SU-DHL-6 (cell line): ENCODE measurements at regions not wholly inside any gene's neighbourhood (a gene's known extent, or its start where the extent isn't known, plus 50 kb on each side); places are given as distances from the start of the nearest gene placed in this dataset.

Experiments used
- H2AFZ ChIP-seq: fragments of 200-600 bp; sonication (generic); 2 replicates; pipeline ENCODE4 v1.6.1; 2014; ENCODE audit warnings: low read depth, mild to moderate bottlenecking, moderate library complexity, mixed read lengths, antibody characterized with exemption, low read length; ENCODE audit not compliant: severe bottlenecking
- H3F3A ChIP-seq: fragments of 200-600 bp; shearing (Covaris generic); 2 replicates; pipeline ENCODE4 v1.6.0; 2016; ENCODE audit warnings: antibody characterized with exemption, mild to moderate bottlenecking; ENCODE audit not compliant: insufficient read depth
- H3K27ac ChIP-seq: fragments of 200-600 bp; sonication (generic); 2 replicates; pipeline ENCODE4 v1.5.1; 2016; ENCODE audit warnings: low read depth, mild to moderate bottlenecking, low read length, moderate library complexity, mixed read lengths
- H3K27me3 ChIP-seq: fragments of 200-600 bp; sonication (generic), shearing (Covaris generic); 2 replicates; pipeline ENCODE4 v1.6.0; 2014; ENCODE audit warnings: mild to moderate bottlenecking, low read length
- H3K36me3 ChIP-seq: fragments of 200-600 bp; sonication (generic); 2 replicates; pipeline ENCODE4 v1.6.1; 2014; ENCODE audit warnings: mild to moderate bottlenecking, low read length, mixed read lengths
- H3K4me2 ChIP-seq: fragments of 300-600, 200-600 bp; shearing (Covaris generic), sonication (generic); 2 replicates; pipeline ENCODE4 v1.6.0; 2014; ENCODE audit warnings: low read length, low read depth, mild to moderate bottlenecking; ENCODE audit not compliant: poor library complexity, severe bottlenecking
- H3K4me3 ChIP-seq: fragments of 200-600 bp; sonication (generic); 2 replicates; pipeline ENCODE4 v1.5.1; 2014; ENCODE audit warnings: antibody characterized with exemption, low read length, mild to moderate bottlenecking, mixed read lengths; ENCODE audit not compliant: insufficient read depth, poor library complexity, severe bottlenecking
- H3K79me2 ChIP-seq: fragments of 200-600 bp; sonication (generic); 2 replicates; pipeline ENCODE4 v1.6.1; 2014; ENCODE audit warnings: mild to moderate bottlenecking, low read length, moderate library complexity; ENCODE audit not compliant: insufficient read depth
- H3K9ac ChIP-seq: fragments of 200-600 bp; sonication (generic); 2 replicates; pipeline ENCODE4 v1.7.0; 2014; ENCODE audit warnings: mild to moderate bottlenecking, low read length
- H3K9me2 ChIP-seq: fragments of 200-600 bp; sonication (generic); replicated peaks from 2 replicates; pipeline ENCODE4 v1.6.1; 2014; ENCODE audit warnings: low read length; ENCODE audit not compliant: insufficient read depth
- H3K9me3 ChIP-seq: fragments of 200-600 bp; sonication (generic); 2 replicates; pipeline ENCODE4 v1.6.1; 2014; ENCODE audit warnings: low read length, mixed read lengths; ENCODE audit not compliant: insufficient read depth
- H4K20me1 ChIP-seq: fragments of 200-600 bp; sonication (generic); 2 replicates; pipeline ENCODE4 v1.6.1; 2014; ENCODE audit warnings: low read depth, mild to moderate bottlenecking, antibody characterized with exemption, low read length, moderate library complexity, mixed read lengths
- CTCF ChIP-seq: fragments of 200-600 bp; sonication (generic); IDR thresholded peaks from one replicate; pipeline ENCODE4 v1.5.1; 2017; ENCODE audit warnings: antibody characterized with exemption, mild to moderate bottlenecking, low read length, moderate library complexity; ENCODE audit not compliant: insufficient read depth, poor library complexity, severe bottlenecking
- EZH2phosphoT487 ChIP-seq: fragments of 200-600 bp; sonication (generic), shearing (Covaris generic); conservative IDR thresholded peaks from 2 replicates; pipeline ENCODE4 v1.6.1; 2018; ENCODE audit warnings: mild to moderate bottlenecking, antibody characterized with exemption, low read length, moderate library complexity, mixed read lengths

DNA sequence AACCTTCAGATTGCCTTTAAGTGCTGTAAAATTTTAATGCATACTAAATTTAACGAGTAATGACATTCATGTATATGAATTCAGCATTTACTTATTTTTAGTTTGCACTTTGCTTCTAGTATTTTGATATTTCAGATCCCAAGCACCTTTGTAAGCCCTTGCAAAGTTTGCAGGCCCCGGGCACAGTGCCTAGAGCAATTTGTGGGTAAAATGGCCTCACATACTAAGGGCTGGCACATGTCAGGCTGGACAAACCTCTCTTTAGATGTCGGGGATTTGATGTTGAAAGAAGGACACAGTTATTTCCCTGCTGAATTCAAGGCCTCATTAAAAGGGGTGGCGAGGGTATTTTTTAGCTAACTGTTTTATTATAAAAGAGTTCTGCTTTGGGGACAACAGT is 270.3 kb upstream of the HABP2 start:
- Histone ChIP-seq H3K9me3 (no peaks in the 10 kb centered on the region), H3K9ac (no peak overlapping the region), H3K4me2 (no peak overlapping the region)

DNA sequence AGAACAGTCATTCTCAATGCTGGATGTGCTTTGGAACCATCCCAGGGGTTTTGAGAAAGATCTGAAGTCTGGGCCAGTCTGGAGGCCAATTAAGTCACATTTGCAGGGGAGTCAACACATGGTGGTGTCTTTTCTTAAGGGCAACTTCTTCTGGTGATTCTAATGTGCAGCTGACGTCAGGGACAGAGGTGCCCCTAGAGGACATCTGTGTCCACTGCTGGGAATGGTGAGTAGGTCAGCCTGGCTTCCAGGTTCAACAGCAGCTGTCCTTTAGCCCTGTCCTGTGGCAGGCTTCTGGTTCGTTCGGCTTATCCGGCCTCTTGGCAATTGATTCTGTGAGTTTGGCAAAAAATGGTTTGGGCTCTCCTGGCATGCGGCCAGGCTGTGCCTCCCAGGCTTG is 269.7 kb upstream of the HABP2 start:
- H2AFZ ChIP-seq, result no peak overlapping the region
- no peak overlapping the region for H3K27ac ChIP-seq
- TF ChIP-seq CTCF, result no peak
- H3K9me3 ChIP-seq, result no peaks in the 10 kb centered on the region
- no peaks in the 10 kb centered on the region for H3F3A ChIP-seq
- no peaks in the 10 kb centered on the region for H4K20me1 ChIP-seq
- no peak overlapping the region for H3K4me3 ChIP-seq
- H3K9ac ChIP-seq, result no peak overlapping the region
- H3K36me3 ChIP-seq, result no peaks in the 10 kb centered on the region
- no peaks in the 10 kb centered on the region for H3K79me2 ChIP-seq
- H3K27me3 ChIP-seq, result no peaks in the 10 kb centered on the region; the same call in 1 of the 2 replicates
- H3K4me2 ChIP-seq, result no peak overlapping the region
- H3K9me2 ChIP-seq, result no peaks in the 10 kb centered on the region

More for the DNA sequence above, 270.3 kb upstream of the HABP2 start:
- TF ChIP-seq CTCF (no peak), EZH2phosphoT487 (no peak)
- H2AFZ ChIP-seq, result no peak overlapping the region
- H3K27me3 ChIP-seq, result no peaks in the 10 kb centered on the region; the same call in 1 of the 2 replicates
- H3K27ac ChIP-seq, result no peak overlapping the region
- no peaks in the 10 kb centered on the region for H3K36me3 ChIP-seq
- no peaks in the 10 kb centered on the region for H3K9me2 ChIP-seq
- H3K79me2 ChIP-seq, result no peaks in the 10 kb centered on the region
- H4K20me1 ChIP-seq, result no peaks in the 10 kb centered on the region
- no peak overlapping the region for H3K4me3 ChIP-seq
- no peaks in the 10 kb centered on the region for H3F3A ChIP-seq

DNA sequence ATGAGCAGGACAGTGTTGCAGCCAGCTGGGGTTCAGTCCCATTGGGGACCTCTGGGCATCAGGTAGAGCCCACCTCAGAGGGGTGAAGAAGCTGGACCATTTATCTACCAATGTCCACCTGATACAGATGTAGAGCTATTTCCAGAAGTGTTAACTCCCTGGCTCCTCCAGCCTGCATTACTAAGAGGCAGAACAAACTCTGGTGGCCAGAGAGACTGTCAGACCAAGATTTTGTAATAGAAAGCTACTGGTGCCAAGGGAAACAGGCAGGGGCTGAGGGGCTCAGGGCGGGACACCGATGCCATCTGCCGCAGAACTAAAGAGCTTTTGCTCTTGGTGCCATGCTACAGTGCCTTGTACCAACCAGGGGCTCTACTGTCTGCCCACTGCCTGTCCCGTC is 268.2 kb upstream of the HABP2 start:
- TF ChIP-seq CTCF, result no peak
- TF ChIP-seq EZH2phosphoT487, result no peak
- Histone ChIP-seq H3K9ac (no peak overlapping the region), H3K9me2 (no peaks in the 10 kb centered on the region), H3K9me3 (no peaks in the 10 kb centered on the region), H3K27ac (no peak overlapping the region), H4K20me1 (no peaks in the 10 kb centered on the region), H3K27me3 (no peaks in the 10 kb centered on the region; the same call in 1 of the 2 replicates), H3K79me2 (no peaks in the 10 kb centered on the region), H2AFZ (no peak overlapping the region), H3K4me2 (no peak overlapping the region), H3K36me3 (no peaks in the 10 kb centered on the region), H3F3A (no peaks in the 10 kb centered on the region), H3K4me3 (no peak overlapping the region)
